HG02678 (cell line): ENCODE measurements at regions not wholly inside any gene's neighbourhood (a gene's known extent, or its start where the extent isn't known, plus 50 kb on each side); places are given as distances from the start of the nearest gene placed in this dataset.
A peak's percentile ranks its signal among the peaks of the same experiment; 100 is the strongest.
"Not testable (repeated sequence)": the region's sequence is repeated elsewhere in the genome, so short reads cannot be mapped to it uniquely, and the experiment has no call there.

Source experiments
- ATAC-seq: cut with Tn5 transposase; IDR thresholded peaks from one replicate; pipeline ENCODE4 v1.9.1; 2021; ENCODE audit warnings: mild to moderate bottlenecking, moderate library complexity; ENCODE audit not compliant: unreplicated experiment

- ATAC-seq: no peak
These were observed 242.8 kb downstream of the CCSER2 start for GRCh38 chr10:84571146-84571545.

- no peak for ATAC-seq
These were observed 245.7 kb downstream of the CCSER2 start for GRCh38 chr10:84574102-84574501.

- ATAC-seq: no peak
These were observed 253.6 kb downstream of the CCSER2 start for GRCh38 chr10:84581976-84582375.

- no peak for ATAC-seq
These were observed 255.1 kb downstream of the CCSER2 start for GRCh38 chr10:84583501-84583900.

GRCh38 chr10:84587789-84588188, 259.4 kb downstream of the CCSER2 start:
- ATAC-seq: no peak

GRCh38 chr10:84588426-84588825, 260.0 kb downstream of the CCSER2 start:
- no peak for ATAC-seq

DNA sequence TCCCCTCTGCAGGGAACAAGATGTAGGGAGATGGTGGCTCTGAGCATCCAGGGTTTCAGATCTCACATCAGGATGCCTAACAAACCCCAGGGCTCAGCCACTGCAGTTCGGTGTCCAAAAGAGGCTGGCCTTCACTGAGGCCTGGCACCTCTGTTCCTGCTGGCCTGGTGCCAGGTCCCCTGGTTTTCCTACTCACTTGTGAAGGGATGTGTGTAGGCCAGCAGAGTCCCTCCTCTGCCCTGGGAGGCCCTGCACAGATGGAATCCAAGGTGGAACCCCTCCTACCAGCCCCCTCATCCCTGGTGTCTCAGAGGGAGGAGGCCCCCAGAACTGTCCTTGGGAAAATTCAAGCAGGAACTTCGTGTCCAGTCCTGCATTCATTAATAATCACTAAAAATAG, 260.6 kb downstream of the CCSER2 start:
- no peak for ATAC-seq

DNA sequence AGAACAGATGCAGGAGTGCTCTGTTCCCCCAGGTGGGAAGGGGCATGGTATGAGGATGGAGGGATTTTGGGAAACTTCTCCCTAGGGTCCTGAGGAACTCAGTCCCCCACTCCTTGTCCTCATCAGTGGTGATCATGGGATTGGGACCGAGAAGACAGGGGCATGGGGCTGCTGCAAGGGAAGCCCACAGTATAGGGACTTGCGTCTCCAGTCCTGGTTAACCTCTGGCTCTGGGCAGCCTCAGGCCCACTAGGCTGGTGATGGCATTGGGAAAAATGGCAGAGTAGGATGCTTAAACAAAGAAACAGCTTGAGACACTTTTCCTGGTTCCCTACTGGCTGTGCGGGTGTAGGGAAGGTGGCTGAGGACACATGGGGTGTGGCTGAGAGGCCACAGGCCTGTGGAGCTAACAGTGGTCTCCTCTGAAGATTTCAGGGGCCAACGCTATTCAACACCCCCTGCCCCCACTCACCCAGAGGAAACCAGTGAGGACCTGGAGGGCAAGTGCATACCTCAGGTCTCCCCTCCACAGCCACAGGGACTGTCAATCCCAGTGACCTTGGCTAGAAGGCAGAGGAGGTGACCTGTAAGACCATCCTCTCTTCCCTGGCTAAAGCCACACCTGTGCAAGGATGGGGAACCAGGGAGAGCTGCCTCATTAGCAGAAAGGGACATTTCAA, 261.3 kb downstream of the CCSER2 start:
- ATAC-seq: no peak

DNA sequence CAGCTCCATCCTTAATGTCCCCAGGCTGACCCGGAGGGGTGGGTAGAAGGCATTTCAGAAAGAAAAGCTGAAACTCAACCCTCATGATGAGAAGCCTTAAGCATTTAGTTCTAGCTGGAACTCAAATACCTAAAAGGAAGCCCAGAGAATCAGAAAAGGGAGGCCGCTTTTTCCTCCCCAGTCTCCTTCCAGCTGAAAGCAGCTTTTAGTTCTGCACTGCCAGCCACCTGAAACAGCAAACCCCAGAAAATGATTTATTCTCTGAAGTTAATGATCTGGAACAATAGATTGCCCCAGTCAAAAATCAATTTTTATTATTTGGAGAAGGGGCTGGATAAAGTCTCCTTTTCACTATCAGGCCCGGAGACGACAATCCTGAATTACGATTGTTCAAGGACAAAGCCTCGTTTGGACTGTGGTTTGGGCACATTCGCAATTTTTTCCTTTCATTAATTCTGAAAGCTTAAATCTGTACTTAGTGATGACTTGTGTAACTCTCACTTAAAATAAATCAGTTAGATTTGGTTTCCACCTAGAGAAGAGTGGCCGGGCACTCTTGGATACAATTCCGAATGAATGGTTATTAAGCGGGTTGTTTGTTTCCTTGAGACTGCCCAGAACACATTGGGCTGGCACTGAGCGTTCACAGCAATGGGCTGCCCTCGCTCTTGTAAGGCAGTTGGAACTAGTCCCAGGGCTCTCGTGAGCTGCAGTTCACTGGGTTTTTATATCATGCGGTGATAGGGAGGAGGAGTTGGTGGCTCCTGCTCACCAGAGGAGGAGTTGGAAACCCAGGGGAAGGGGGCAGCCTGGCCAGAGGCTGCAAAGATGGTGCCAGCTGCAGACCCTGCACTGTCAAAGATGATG, 262.2 kb downstream of the CCSER2 start:
- no peak for ATAC-seq

- no peak for ATAC-seq
These were observed 265.1 kb downstream of the CCSER2 start for GRCh38 chr10:84593506-84593905.

GRCh38 chr10:84596585-84596984, 268.2 kb downstream of the CCSER2 start:
- no peak for ATAC-seq

- ATAC-seq: no peak
These were observed 270.9 kb downstream of the CCSER2 start for GRCh38 chr10:84599254-84599653.

DNA sequence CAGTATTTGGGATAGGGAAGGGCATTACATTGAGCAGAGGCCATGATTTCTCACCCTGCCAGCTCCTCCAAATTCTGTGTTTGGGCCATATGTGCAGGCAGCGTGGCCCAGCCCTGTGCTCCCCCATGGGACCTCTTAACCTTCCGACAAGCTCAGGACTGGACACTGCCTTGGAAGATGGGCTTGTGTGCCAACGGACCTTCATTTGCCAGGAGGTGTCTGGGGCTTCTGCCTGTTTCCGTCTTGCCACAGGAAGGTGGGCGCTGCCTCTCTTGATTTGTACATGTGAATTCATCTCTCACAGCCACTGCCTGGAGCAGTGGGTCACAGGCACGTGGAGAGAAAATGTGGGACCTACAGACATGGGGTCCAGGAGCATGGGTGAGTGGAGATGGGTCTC, 272.6 kb downstream of the CCSER2 start:
- no peak for ATAC-seq

DNA sequence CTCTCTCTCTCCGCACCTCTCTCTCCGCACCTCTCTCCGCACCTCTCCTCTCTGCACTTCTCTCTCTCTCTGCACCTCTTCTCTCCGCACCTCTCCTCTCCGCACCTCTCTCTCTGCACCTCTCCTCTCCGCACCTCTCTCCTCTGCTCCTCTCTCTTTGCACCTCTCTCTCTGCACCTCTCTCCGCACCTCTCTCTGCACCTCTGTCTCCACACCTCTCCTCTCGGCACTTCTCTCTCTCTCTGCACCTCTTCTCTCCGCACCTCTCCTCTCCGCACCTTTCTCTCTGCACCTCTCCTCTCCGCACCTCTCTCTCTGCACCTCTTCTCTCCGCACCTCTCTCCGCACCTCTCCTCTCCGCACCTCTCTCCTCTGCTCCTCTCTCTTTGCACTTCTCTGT, 274.2 kb downstream of the CCSER2 start:
- ATAC-seq: not testable (repeated sequence)

- ATAC-seq: no peak
These were observed 275.6 kb downstream of the CCSER2 start for GRCh38 chr10:84603971-84604370.

- ATAC-seq: no peak
These were observed 277.4 kb downstream of the CCSER2 start for GRCh38 chr10:84605802-84606201.

GRCh38 chr10:84606428-84606827, 278.0 kb downstream of the CCSER2 start:
- ATAC-seq: no peak

DNA sequence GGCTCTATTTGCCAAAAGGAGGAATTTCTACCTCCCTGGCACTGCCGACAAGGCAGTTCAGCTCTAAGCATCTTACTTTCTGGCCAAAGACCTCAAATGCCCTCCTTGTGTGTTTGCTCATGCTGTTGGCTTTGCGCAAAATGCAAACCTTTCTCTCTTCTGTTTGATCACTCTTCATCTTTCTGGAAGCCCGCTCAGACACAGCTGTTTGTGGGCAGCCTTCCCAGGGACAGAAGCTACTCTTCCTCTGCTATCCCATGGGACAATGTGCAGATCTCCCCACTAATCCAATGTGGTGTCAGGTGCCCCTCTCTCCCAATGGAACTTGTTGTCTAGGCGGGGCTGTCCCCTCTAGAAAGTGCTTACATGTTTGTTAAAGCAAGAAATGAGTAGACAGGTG, 278.7 kb downstream of the CCSER2 start:
- ATAC-seq: no peak

DNA sequence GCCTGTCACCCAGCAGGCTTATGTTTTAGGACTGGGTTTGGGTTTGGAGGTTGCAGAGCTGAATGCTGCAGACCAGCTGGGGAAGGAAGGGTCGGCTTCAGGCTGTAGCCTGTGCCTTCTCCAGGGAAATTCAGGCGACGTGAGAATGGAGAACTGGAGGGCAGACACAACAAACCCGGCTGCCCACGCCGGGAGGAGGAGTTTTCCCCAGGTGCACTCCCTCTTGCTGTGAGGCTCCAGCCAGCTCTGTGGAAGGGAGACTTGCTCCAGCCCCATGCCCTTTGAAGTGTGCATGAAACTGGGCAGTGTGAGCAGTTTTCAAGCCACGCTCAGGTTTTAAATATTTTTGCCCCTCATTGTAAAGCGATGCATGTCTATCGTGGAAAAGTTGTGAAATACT, 279.1 kb downstream of the CCSER2 start:
- ATAC-seq: no peak

- peak; percentile 58 for ATAC-seq
These were observed 279.7 kb downstream of the CCSER2 start for GRCh38 chr10:84608126-84608525.

DNA sequence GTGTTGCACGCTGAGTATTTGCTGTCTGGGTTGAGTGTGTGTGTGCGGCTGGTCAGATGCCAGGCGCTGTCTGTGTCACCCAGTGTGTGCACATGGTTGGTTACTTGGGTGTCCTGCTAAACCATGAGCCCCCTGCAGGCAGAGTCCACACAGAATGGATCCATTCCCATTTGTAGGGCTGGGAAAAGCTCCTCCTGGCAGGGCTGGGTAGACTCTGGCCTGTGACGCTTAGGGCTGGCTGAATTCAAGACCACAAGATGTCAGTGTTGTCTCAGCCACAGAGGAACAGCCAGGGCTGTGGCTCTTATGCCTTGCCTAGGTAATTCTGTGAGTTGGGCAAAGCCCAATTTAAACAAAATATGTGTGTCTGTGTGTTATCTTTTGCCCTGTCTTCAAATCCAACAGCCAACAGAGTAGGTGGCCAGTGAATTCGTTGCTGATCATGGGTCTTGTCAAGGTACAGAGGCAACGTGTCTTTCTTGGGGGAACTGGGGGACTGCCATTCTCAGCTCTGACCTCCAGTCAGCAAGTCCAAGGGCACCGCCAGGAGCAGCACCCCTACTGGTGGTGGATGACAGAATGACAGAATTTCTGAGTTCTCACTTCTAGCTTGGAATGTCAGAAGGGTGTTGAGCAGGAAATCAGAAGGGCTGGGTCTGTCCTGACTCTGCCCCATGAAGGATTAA, 285.1 kb downstream of the CCSER2 start:
- ATAC-seq: peak; percentile 54
